ENCODE measurements at regions not wholly inside any gene's neighbourhood (a gene's known extent, or its start where the extent isn't known, plus 50 kb on each side); places are given as distances from the start of the nearest gene placed in this dataset.

DNA sequence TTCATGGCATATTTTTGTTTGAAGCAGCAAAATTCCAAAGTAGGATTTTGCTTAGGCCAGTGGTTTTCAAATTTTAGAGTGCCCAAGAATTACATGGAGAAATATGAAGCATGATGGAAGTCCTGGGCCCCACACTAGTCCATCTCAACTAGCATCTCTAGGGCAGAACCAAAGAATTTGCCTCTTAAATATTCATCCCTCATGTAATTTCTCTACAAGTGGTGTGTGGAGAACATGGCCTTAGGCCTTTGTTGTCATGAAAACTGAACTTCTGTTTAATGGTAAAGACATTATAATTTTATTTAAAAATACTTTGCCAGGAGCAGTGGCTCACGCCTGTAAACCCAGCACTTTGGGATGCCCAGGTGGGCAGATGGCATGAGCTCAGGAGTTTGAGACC lies 75.9 kb upstream of the CCNG1 start:
- DNase-seq (ENCODE audit: low spot score) = no peak
- in situ Hi-C loops (cut with MboI; ENCODE audit: low pct_unique_long_range_greater_than_20kb, low sequenced_read_pairs, unreplicated experiment) = no loop called here
- TF ChIP-seq, protein P1, sequence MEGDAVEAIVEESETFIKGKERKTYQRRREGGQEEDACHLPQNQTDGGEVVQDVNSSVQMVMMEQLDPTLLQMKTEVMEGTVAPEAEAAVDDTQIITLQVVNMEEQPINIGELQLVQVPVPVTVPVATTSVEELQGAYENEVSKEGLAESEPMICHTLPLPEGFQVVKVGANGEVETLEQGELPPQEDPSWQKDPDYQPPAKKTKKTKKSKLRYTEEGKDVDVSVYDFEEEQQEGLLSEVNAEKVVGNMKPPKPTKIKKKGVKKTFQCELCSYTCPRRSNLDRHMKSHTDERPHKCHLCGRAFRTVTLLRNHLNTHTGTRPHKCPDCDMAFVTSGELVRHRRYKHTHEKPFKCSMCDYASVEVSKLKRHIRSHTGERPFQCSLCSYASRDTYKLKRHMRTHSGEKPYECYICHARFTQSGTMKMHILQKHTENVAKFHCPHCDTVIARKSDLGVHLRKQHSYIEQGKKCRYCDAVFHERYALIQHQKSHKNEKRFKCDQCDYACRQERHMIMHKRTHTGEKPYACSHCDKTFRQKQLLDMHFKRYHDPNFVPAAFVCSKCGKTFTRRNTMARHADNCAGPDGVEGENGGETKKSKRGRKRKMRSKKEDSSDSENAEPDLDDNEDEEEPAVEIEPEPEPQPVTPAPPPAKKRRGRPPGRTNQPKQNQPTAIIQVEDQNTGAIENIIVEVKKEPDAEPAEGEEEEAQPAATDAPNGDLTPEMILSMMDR (IDR thresholded peaks at IDR 0.05; ENCODE audit: extremely low read depth, insufficient read depth, missing control alignments) = no peak

DNA sequence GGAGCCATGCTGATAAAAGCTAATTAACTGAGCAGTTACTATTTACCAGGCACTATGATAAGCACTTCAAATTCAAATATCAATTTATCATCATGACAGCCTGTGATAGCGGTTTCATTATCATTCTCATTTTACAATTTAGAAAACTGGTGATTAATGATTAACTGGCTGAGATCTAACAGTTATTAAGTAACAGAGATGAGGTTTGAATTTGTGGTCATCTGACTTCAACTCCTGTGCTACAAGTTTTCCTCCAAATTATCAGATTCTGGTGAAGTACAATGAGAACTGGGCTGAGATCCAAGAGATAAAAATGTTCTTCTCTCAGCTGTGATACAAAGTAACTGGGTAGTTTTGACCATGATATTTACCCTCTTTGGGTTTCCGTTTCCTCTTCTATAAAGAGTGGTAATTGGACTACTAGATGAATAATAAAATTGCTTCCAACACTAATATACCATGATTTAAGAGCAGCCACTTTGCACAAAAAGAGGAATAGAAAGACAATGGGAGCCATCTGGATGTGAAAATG lies 74.5 kb upstream of the CCNG1 start:
- in situ Hi-C loops (cut with MboI; ENCODE audit: low pct_unique_long_range_greater_than_20kb, low sequenced_read_pairs, unreplicated experiment) = no loop called here
- TF ChIP-seq, protein P1 (IDR thresholded peaks at IDR 0.05; ENCODE audit: extremely low read depth, insufficient read depth, missing control alignments) = no peak

DNA sequence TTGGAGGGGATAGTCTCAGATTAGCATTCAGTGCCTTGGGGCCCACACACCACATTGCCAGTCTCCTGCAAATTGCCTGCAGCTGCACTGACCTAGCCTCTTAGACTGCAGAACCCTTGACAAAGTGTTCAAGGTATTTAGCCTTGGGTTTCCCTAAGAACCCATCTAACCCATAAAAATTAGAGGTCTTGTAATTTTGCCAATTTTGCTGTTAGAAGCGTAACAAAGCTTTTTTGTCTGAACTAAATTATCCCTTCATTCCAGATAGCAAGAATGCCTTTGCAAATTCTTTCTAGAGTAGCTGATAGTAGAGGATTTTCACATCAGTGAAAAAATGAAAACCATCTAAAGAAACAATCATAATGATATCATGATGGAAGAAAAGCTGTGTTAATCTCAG lies 74.0 kb upstream of the CCNG1 start:
- TF ChIP-seq, protein P1 (IDR thresholded peaks at IDR 0.05; ENCODE audit: extremely low read depth, insufficient read depth, missing control alignments) = no peak

More for the DNA sequence above, 74.5 kb upstream of the CCNG1 start:
- DNase-seq (ENCODE audit: low spot score) = no peak

DNA sequence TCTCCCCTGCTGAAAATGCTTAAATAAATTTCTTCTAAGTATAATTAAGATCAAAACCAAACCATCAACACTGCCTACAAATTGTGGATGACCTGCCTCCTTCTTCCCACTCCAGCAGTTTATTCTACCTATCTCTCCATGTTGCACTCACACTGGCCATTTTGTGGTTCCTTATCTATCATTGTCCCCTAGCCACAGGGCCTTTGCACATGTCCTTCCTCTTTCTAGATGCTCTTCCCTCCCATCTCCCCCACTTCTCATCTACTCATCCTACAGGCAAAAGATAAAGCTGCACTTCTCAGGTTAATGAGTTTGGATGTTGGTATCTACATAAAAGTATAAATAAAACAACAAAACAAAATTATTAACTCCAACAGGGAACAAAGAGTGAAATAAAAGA lies 70.6 kb upstream of the CCNG1 start:
- in situ Hi-C loops (cut with MboI; ENCODE audit: low pct_unique_long_range_greater_than_20kb, low sequenced_read_pairs, unreplicated experiment) = no loop called here
- TF ChIP-seq, protein P1 (IDR thresholded peaks at IDR 0.05; ENCODE audit: extremely low read depth, insufficient read depth, missing control alignments) = no peak
- no peak for DNase-seq (ENCODE audit: low spot score)

More for the DNA sequence above, 74.0 kb upstream of the CCNG1 start:
- in situ Hi-C loops (cut with MboI; ENCODE audit: low pct_unique_long_range_greater_than_20kb, low sequenced_read_pairs, unreplicated experiment) = no loop called here
- DNase-seq (ENCODE audit: low spot score) = no peak

DNA sequence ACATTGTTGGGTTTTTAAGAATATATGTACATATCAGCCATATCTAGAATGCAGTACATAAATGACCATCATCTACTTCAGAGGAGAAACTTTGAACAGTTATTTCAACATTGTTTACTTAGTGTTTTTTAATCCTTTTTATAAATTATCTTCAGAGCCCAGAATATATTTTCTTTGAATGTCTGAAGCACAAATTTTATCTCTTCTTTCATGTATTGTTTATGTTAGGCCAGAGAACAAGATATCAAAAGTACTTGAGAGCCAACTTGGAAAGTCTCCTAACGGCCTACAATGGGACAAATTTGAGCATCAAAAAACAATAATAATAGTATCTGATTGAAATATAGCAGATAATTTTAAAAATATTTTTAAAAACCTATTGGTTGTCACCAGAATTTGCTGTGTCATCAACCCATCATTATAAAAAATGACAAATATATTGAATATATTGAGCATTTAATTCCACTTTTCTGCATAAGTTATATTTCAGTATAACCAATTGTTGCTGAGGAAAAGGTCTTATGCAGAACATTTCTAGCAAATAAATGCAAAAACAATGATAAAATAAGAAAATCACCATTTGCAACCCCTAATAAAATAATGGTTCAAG lies 67.5 kb upstream of the CCNG1 start:
- DNase-seq (ENCODE audit: low spot score) = no peak
- in situ Hi-C loops (cut with MboI; ENCODE audit: low pct_unique_long_range_greater_than_20kb, low sequenced_read_pairs, unreplicated experiment) = no loop called here
- TF ChIP-seq, protein P1 (IDR thresholded peaks at IDR 0.05; ENCODE audit: extremely low read depth, insufficient read depth, missing control alignments) = no peak

DNA sequence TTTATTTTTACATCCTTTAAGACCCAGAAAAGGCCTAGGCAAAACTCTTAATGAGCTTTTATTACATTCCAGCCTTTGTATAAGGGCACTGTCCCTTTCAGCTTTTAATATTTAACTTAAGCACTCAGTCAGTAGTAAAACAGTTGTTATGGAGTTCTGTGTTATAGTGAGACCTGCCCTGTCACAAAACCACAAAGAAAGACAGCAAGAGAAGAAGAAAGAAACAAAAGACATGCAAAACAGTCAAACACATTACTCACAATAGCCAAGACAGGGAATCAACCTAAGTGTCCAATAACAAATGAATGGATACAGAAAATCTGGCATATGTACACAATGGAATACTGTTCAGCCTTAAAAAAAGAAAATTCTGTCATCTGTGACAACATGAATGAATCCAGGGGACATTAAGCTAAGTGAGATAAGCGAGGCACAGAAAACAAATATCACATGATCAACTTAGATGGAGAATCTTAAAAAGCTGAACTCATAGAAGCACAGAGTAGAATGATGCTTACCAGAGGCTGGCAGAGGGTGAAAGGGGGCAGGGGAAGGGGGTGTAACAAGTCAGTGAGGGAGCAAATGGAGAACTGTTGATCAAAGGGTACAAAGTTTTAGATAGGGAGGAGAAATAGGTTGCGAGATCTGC lies 63.8 kb upstream of the CCNG1 start:
- DNase-seq (ENCODE audit: low spot score) = no peak
- TF ChIP-seq, protein P1 (IDR thresholded peaks at IDR 0.05; ENCODE audit: extremely low read depth, insufficient read depth, missing control alignments) = no peak
- in situ Hi-C loops (cut with MboI; ENCODE audit: low pct_unique_long_range_greater_than_20kb, low sequenced_read_pairs, unreplicated experiment) = no loop called here
